GM21528 (cell line): ENCODE measurements at regions not wholly inside any gene's neighbourhood (a gene's known extent, or its start where the extent isn't known, plus 50 kb on each side); places are given as distances from the start of the nearest gene placed in this dataset.

Source experiments
- ATAC-seq: cut with Tn5 transposase; IDR thresholded peaks from one replicate; pipeline ENCODE4 v1.9.1; 2021; ENCODE audit warnings: mild to moderate bottlenecking, moderate library complexity; ENCODE audit not compliant: unreplicated experiment, low FRiP score

DNA sequence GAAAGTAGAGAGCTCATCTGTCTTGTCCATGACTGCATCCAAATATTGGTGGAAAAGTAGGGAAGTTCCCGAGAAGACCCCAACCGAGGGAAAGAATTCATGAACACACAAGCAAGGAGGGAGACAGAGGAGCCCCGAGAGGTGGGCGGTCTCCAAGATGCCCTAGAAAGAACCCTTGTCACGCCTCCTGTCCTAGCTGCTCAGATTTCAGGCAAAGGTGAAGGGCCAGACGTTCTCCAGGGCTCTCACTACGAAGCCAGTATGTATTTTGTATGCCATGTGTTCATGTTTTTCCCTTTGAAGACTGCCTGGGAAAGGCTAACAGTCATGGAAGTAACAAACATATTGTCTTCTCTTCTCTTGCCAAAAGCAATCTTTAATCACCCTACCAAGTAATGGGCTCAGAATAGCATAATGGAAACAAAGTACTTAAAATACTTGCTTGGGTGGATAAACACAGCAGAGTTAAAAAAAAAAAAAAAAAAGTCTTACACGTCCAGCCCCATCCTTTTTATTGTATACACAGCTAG is 99.2 kb upstream of the TBX3 start:
- no peak for ATAC-seq

DNA sequence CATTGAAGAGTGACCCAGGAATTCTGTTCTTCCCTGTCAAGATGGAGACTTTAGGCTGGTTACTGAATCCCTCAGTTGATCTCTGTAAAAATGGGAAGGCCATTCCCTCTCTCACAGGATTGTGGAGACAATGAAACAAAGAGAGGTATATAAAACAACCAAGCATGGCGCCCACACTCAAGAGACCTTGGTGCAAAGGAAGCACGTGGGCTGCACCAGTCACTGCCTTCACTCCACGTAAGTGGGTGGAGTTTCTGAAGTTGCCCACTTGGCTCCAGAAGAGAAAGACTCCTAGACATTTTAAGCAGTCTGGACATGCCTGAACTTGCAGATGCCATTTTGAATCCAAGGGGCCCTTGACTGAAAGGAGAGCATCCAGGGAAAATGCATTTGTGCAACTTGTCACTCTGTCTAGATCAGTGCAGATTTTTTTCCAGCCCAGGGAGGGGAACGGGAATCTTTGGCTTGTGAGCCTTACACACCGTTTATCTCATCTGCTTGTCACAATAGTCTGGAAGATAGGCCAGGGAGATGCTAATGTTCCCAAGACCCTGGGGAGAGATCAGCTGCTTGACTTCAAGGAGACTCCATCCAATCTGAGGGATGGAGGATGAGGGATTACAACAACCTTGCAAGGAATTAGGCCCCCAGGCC is 96.9 kb upstream of the TBX3 start:
- ATAC-seq = no peak

DNA sequence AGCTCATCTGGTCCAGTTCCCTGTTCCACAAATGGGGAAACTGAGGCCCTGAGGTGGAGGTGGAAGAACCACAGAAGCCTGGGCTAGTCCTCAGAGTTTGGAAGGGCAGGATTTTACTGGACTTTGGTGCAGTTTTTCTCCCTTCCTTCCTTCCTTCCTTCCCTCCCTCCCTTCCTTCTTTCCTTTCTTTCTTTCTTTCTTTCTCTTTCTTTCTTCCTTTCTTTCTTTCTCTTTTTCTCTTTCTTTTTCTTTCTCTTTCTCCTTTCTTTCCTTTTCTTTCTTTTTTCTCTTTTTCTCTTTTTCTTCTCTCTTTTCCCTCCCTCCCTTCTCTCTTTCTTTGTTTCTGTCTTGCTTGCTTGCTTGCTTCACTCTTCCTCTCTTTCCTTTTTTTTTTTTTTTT is 95.7 kb upstream of the TBX3 start:
- no peak for ATAC-seq

DNA sequence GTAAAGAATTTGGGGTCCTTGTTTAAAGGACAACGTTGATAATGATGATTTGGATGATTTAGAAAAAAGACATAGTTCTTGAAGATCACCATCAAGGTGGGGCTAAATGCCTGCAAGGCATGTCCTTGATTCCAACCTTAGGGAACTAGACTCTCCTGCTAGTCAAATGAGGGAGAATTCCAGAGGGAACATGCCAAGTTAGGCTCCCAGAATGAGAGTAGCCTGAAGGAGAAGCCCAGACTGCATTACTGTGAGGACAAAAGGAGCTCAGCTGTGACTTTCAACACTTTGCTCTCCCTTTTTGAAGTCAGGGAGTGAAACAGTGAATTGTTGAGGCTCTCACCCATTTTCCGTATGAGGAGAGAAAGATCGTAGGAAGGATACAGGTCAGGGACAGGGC is 95.2 kb upstream of the TBX3 start:
- no peak for ATAC-seq

DNA sequence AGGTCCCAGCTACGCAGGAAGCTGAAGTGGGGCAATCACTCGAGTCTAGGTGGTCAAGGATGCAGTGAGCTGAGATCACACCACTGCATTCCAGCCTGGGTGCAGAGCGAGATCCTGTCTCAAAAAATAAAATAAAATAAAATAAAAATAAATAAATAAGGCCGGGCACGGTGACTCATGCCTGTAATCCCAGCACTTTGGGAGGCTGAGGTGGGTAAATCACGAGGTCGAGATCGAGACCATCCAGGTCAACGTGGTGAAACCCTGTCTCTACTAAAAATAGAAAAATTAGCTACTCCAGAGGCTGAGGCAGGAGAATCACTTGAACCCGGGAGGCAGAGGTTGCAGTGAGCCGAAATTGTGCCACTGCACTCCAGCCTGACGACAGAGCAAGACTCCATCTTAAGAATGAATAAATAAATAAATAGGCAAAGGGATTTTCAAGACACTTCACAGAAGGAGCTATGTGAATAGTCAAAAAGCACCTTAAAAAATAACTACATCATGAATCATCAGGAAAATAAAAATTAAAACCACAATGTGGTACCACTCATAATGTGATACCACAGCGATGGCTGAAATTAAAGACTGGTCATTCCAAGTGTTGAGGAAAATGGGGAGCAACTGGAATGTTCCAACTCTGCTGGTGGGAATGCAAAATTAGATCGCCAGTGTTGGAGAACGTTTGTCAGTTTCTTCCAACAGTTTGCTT is 92.9 kb upstream of the TBX3 start:
- no peak for ATAC-seq

DNA sequence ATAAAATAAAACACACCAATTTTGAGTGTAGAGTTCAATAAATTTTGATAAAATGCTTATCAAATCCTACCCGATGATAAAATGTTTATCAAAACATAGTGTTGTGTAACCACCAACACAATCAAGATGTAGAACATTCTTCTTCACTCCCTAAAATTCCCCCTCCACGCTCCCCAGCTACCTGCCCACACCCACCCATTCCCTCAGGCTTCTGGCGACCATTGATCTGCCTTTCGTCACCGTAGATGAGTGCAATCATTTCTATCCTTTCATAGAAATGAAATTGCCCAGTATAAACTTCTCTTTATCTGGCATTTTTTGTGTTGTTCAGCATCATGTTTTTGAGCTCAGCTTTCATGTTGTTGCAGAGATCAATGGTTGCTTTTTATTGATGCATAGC is 90.7 kb upstream of the TBX3 start:
- no peak for ATAC-seq

DNA sequence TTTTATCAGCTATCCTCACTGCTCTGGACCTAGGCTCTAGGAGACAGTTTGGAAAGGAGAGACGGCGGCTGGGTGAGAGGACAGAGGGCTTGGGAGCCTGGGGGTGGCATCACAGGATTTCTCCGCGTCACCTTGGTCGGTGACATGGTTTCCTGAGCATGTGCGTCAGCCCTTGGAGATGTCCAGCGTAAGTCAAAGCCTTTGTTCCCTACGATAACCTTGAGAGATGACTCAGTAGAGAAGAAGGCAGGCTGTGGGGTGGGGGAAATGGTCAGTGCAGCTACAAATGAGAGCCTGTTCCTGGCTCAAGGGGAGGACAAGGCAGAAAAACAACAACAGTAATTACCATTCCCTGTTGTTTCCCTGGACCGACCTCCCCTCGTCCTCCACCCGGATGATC is 90.2 kb upstream of the TBX3 start:
- ATAC-seq = no peak

DNA sequence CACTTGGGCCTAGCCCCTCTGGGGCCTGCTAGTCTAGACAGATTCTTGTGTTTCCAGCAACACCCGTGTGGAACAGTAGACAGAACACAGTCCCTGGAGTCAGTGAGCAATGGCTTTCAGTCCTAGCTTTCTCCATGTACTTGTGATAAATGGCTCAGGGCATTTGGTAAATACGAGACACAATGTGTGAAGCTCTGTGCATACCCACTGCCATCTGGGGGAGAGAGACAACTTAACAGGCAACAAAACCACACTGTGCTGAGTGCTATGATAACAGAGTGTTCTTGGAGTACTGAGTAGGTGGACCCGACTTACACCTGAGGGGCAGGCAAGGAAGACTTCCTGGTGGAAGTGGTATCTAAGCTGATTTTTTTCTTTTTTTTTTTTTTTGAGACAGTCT is 86.3 kb upstream of the TBX3 start:
- ATAC-seq = no peak

DNA sequence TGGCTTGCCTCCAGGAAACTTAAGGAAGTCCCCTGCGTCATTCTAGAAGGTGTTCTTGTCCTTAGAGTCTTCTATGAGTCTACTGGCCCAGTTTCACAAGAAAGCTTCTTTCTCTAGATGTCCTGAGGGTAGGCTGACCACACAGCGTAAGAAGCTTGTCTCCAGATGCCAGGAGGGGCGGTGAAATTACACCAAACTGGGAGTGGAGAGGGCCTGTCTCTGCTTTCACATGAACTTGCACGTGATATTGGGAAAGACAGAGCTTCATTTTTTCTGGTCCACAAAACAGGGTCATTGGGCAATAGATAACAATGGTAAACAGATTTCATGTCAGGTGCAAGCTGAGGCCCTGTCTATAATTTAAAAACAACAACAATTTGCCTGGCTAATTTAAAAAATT is 85.7 kb upstream of the TBX3 start:
- no peak for ATAC-seq

DNA sequence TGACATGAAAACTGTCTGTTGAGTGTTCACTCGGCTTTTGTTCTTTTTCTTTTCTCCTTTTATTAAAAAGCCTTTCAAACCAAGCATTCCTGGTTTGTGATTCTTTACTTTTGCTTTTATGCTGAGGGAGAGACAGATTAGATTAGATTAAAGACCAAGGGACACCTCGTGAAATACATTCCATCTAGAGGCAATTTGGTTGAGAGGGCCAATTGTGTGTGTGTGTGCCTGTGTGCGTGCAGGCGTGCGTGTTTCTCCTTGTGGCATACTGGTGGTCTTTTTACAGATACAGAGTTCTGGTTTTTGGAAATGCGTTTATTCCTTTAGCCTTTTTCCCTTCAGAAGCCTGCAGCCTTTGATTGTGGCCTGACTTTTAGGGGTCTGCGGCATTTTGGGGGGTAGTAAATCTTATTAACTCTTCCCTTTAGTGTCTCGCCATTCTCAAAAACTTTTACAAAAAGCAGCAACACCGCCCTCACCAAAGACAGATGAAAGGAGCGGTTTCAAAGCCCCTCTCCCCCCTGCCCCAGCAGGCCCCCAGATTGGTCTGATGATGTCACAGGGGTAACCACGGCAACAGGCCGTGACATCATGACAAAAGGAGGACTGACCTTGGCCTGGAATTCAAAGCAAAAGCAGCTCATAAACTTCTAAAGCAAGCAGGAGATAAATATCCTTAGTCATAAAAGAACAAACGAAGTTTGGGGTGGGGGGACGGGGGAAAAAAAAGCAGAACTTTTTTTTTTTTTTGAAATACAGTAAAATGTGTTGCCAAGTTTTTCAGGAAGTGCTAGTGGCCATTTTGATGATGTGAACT is 84.1 kb upstream of the TBX3 start:
- ATAC-seq = no peak

DNA sequence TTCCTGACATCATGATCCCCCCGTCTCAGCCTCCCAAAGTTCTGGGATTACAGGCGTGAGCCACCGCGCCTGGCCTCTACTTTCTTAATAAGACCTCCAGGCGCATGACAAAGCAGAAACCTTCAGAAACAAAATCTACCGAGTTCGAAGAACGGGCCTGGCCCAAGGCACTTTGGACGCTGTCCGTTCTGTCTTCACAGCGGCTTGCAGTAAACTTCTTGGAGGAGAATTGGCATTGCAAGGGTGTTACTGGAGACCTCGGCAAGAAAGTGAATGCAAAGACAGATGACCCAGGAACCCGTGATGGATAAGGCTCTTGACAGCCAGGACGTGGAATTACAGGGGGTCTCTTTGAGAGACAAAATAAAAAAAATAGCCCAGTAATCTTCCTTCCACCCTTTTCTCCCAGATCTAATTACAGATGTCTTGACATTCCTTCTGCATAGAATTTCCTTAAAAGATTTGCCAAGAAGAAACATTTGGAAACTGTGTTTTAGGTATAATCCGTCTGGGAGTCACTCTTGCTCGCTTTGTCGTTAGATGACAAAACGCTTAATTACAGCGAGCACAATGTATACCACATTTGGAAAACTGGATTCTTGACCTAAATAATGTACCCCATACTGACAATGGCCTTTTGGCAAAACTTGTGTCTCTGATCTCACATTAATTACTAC is 83.2 kb upstream of the TBX3 start:
- ATAC-seq = no peak

DNA sequence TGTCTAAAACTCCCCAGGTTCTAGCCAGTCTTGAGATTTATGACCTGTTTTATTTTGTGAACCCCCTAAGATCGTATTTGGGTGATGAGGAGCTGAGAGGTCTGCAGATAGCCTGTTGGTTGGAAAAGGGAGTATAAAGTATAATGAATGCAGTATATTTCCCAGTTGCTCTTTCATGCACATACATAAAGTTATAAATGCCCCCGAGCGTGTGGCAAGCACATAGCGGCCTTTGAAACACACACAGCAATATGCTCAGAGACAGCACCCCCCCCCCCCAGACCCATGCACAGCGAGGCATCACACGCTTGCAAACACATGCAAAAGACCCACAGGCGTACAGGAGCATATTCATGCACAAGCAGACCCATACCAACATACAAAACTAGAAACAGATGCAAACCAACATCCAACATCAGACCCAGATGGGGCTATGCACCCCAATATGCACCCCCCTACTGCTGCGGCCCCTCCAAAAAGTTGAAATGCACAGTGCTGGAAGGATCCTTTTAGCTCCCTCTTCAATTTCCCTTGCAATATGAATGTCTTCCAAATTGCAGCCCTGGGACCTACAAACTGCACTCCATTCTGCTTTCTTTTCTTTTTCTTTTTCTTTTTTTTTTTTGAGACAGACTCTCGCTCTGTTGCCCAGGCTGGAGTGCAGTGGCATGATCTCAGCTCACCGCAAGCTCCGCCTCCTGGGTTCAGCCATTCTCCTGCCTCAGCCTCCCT is 82.2 kb upstream of the TBX3 start:
- no peak for ATAC-seq

DNA sequence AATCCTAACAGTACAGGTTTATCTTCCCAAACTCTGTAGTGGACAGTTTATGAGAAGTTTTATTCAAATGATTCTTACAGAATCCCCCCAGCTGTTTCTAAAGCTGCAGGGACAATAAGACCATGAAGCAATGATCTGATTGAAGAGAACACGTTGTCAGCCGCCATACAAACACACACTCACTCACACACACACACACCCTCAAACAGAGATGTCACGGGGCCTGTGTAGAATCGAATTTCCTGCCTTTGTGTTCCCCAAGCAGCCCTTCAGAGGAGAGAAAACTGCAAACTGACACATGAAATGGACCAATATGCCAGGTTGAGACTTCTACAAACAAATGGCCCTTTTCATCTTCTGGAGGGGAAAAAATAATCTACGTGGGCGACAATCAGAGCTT is 80.5 kb upstream of the TBX3 start:
- ATAC-seq = no peak

DNA sequence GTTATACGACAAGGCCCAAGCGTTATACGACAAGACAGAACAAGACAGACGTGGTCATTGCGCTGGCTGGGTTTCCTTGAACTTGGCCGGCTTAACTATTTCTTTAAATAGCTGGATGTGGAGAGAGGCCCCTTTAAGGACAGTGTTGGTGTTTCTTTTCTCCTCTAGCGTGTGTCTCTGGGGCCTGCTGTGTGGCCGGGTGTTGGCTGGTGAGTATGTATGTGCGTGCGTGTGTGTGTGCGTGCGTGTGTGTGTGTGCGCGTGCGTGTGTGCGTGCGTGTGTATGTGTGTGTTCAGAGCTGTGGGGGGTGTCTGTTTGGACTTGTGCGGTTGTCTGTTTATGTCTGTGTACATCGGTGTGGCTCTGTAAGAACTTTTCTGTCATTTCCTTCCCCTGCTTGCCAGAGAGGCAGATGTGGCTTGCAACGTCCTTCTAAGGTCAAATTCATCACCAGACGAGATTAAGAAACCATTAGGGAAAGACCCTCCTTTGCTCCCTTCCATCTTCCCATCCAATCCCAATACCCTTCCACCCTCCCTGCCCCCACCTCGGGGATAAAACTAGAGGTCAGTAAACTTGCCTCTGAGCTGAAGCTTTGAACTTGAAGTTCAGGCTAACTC is 78.6 kb upstream of the TBX3 start:
- ATAC-seq = no peak

DNA sequence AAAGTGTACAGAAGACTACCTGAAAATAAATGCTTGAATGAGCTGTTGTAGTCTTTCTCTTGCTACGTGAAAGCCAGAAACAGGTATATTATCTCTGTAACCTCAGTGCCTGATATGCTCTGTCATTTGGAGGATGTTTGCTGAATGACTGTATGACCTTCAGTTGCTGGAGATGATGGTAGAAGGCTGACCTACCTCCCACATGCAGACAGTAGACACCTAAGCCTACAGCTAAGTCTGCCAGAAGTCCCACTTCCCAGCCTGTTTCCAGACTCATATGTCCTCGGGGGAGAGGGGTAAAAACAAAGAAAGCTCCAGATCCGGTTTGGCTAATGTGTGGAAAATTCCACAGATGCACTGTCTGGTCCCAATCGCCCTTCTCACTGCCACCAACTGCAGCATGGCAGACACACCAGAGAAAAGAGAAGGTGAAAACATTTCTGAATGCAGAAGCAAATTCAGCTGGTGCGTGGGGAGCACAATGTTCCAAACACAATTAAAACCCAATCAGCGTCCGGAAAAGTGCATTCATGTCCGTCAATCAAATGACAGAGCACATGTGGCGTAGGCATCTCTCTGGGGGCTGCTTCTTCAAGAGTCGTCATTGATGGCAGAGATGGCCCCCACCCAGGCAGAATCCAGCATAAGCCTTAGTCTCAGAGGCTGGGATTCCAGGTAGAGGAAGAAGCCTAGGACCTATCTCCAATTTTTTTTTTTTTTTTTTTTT is 76.3 kb upstream of the TBX3 start:
- no peak for ATAC-seq

DNA sequence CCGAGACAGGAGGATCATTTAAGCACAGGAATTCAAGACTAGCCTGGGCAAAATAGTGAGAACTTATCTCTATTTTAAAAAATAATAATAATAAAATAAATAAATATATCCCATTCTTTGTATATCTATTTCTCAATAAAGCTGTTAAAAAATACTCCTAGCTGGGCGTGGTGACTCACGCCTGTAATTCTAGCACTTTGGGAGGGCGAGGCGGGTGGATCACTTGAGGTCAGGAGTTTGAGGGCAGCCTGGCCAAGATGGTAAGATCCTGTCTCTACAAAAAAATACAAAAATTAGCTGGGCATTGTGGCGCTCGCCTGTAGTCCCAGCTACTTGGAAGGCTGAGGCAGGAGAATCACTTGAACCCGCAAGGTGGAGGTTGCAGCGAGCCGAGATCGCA is 75.7 kb upstream of the TBX3 start:
- no peak for ATAC-seq

DNA sequence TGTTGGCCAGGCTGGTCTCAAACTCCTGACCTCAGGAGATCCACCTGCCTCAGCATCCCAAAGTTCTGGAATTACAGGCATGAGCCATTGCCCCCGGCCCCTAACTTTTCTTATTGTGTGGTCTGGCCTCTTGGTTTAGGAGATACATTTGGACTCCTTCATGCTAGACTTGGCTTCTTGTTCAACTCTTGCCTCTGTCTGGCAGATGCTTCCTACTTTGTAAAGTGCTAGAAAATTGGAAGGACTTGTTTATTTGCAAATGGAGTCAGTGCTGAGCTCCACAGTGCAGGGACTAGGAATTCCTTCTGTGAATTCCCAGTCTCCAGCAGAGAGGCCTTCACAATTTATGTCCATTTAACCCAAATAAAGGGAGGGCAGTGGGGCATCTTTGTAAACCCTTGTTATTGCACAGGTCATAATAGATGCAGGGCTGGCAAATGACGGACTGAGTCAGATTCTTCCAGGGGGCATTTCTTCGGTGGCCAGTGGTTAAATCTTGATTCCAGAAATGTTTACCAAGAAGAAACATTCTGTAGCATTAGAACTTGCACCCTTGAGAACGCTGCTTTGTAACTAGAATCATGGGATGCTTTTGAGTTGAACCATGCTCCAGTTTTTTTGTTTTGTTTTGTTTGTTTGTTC is 73.8 kb upstream of the TBX3 start:
- ATAC-seq = no peak

DNA sequence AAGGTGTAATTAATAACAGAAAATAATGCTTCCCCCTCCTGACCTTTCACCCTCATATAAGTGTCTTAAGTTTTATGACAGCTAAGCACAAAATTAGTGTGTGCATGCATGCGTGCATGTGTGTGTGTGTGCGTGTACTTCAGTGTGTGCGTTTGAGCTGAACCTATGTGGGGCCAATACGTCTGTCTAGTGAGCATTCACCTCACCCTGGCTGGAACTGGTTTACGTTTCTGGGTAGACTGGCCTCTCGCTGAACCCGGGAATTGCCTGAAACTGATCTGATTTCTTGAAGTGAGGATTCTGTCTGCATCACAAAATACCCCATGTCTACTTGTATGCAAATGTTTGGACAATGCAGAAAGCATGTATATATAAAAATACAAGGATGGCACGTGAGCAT is 68.2 kb upstream of the TBX3 start:
- ATAC-seq = no peak

DNA sequence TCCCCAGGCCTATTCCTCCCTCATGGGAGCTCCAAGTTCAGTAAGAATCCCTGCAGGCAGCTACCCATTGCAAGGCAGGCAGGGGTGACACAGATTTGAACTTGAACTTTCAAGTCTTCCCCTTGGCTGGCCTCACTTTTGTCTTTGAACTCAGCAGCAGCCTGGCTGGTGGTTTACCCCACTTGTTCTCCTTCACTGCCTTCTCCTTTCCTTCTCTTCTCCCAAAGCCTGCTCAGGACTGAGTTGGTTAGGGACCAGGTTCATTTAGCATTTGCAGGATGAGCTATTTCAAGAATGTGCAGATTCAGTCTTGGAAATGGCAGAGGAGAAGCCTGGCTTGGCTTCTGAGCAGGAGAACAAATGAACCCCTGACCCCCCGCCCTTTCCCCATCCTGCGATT is 67.7 kb upstream of the TBX3 start:
- ATAC-seq = no peak
